ENCODE measurements at regions not wholly inside any gene's neighbourhood (a gene's known extent, or its start where the extent isn't known, plus 50 kb on each side); places are given as distances from the start of the nearest gene placed in this dataset.
A peak's percentile ranks its signal among the peaks of the same experiment; 100 is the strongest.

DNA sequence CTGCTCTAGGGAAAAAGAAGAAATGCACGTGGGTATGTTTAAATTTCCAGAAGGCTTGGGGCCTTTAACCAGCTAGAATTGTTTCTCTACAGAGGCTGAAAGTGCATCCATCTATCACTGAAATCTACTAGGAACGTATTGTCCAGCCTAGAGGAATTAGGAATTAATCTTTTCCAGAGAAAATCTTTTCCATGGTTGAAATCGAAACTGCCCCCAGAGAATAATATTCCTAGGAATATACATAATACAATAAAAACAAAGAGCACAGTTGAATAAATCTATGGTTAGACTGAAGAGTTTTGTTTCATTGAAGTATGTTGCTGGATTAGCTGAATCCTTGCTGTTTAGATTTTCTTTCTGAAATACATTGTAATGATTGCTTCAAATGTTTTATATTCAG is 378.5 kb downstream of the PLK2 start:
- DNase-seq, result no peak
- TF ChIP-seq POLR2A (IDR thresholded peaks at IDR 0.05; ENCODE audit: low read length) (no peak), GATA1 (IDR thresholded peaks at IDR 0.05; ENCODE audit: low read depth, low read length) (no peak)

DNA sequence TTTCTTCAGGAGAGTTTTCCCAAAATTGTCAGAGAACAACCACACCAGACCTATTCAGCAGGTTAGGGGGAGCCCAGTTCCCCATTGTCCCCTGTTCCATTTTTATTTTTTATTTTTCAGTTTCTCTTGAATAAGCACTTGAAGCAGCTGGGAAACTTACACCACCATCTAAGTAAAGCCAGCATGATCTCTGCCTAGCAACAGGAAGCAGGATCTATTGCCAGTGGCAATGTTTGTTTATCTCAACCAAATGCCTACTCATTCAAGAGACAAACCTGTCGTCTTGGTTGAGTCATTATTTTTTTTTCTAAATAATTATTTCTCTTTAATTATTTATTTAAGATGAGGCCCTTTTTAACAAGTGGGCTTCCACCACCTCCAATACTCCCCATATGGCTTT is 379.3 kb downstream of the PLK2 start:
- no peak for DNase-seq
- TF ChIP-seq GATA1 (IDR thresholded peaks at IDR 0.05; ENCODE audit: low read depth, low read length) (no peak), POLR2A (IDR thresholded peaks at IDR 0.05; ENCODE audit: low read length) (no peak)

DNA sequence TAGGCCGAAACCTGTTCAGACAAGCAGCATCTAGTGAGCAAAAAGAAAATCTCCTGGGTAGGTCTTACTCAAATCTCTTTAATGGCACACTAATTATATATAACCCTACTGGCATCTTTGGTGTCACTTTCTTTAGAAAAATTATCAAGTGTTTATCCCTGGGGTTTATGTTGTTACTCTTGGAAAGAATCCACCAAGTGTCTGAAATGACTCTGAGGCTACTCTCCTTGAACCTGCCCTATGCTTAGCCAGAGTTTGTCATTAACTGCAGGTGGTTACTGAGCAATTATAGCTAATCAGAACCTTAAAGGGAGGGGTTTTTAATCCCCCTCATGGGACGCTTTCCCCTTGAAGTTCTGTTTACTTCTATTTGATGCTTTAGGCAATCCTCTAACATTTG is 381.9 kb downstream of the PLK2 start:
- TF ChIP-seq POLR2A (IDR thresholded peaks at IDR 0.05; ENCODE audit: low read length) (no peak), GATA1 (IDR thresholded peaks at IDR 0.05; ENCODE audit: low read depth, low read length) (no peak)
- DNase-seq, result no peak

DNA sequence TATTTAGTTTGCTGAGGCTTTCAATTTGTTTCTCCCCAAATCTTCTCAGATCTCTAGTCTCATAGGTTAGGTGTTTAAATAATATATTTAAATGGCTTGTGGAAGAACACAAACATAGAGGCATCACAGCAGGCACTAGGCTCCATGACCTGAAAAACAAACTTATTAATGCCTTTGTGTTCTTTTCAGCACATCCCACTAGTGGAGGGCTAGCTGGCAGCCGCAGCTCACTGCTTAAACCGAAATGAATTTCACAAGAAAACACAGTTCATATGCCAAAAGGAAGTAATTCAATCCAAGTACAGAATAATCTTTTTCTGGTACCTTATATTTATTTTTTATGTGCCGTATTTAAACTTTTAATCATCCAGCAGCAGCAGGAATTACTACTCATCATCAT is 382.5 kb downstream of the PLK2 start:
- DNase-seq, result no peak
- TF ChIP-seq POLR2A (IDR thresholded peaks at IDR 0.05; ENCODE audit: low read length), result no peak
- TF ChIP-seq GATA1 (IDR thresholded peaks at IDR 0.05; ENCODE audit: low read depth, low read length), result no peak

DNA sequence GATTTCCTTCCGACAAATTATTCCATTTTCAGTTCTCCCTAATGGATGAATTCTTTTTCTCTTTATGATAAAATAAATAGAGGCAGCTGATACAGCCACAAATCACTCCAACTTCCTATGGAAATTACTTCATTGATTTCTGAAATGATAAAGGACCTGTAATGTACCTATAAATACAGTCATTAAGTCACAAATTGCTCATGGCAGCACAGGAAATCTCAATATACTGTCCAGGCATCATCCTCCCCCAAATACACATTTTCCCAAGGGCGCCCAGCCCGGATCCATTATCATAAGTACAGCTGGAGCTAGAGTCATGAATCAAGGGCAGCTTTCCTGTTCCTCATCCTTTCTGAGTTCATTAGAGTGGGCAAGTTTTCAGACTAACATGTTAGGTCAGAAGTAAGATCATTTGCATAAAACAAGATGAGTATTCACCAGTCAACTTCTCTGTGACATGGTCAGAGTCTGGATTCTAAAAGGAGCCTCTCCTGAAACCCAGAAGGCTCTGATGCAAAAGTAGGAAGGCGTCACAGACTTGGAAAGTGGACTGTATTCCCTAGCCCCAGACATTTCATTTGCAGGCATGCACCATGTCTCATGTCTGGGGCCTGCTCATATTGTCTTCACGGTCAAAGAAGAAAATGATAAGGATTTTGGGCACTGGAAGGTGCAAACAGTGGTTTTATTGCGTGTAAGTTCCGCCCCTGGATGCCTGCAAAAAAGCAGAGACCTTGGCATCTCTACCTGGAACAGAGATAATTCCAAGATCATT is 383.2 kb downstream of the PLK2 start:
- no peak for DNase-seq
- TF ChIP-seq POLR2A (IDR thresholded peaks at IDR 0.05; ENCODE audit: low read length), result no peak

DNA sequence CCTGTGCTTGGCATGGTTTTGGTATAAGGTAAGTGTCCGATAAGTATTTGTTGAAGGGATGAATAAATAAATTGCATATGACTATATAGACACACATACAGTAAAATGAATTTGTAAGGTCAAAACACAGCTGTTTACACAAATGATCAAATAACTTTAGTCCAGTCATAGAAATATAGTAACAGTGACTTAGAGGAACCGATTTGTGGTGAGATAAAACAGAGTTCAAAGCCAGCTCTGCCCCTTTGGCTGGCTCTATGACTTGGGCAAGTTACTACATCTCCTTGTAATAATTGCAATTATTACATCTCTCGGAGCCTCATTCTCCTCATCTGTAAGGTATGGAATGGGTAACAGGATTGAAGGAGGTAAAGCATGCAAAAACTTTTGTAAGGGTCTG is 384.0 kb downstream of the PLK2 start:
- no peak for TF ChIP-seq POLR2A (IDR thresholded peaks at IDR 0.05; ENCODE audit: low read length)
- TF ChIP-seq GATA1 (IDR thresholded peaks at IDR 0.05; ENCODE audit: low read depth, low read length), result no peak
- DNase-seq, result no peak

DNA sequence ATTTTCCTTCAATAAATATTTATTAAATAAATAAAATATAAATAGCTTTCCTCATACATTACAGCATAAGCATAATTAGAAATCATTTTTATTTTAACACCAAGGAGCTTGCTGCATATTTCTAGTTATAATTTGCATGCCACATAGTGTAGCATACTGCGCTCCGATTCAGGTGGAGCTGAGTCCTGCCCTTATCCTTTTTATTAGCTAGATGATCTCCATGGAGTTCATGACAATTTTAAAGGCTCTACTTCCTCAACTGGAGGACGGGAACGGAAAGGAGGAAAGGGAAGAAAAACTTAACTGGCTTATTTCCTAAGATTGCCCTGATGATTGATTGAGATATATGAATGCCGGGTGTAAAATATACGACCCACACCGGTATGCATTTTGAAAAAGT is 385.2 kb downstream of the PLK2 start:
- no peak for TF ChIP-seq GATA1 (IDR thresholded peaks at IDR 0.05; ENCODE audit: low read depth, low read length)
- no peak for TF ChIP-seq POLR2A (IDR thresholded peaks at IDR 0.05; ENCODE audit: low read length)
- DNase-seq, result no peak

DNA sequence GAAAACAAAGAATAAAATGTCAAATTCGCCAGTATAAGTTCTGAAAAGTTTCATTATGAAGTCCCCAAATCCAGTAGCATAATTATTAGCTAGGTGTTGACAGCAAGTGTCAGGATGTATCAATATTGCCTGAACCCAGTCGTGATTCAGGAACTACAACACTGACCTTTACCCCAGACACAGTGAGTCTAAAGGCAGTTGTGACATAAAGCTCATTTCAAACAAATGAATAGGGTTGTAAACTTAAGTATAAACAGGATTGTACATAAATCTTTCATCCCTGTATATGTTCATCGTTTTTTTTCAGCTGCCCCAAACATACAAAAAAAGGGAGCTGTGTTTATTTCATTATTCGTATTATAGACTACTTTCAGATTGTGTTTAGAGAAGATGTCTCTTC is 385.7 kb downstream of the PLK2 start:
- DNase-seq, result no peak
- no peak for TF ChIP-seq GATA1 (IDR thresholded peaks at IDR 0.05; ENCODE audit: low read depth, low read length)
- no peak for TF ChIP-seq POLR2A (IDR thresholded peaks at IDR 0.05; ENCODE audit: low read length)

DNA sequence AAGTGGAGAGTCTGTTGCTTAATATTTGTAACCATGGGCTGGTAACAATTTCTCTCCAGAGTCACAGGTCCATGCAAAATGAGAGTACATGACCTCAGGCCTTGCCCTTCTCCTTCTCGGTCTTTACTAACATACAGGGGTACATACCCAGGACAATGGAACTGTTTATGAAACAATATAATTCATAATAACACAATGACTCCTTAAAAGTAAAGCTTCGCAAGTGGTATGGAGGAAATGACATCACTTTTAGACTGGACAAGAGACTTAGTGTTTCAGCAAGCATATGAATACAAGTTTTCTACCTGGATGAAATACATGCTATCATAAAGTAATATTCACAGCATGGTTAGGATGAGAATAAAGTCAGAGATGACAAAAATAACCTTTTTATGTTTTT is 386.6 kb downstream of the PLK2 start:
- TF ChIP-seq GATA1 (IDR thresholded peaks at IDR 0.05; ENCODE audit: low read depth, low read length) (no peak), POLR2A (IDR thresholded peaks at IDR 0.05; ENCODE audit: low read length) (no peak)
- DNase-seq, result no peak

DNA sequence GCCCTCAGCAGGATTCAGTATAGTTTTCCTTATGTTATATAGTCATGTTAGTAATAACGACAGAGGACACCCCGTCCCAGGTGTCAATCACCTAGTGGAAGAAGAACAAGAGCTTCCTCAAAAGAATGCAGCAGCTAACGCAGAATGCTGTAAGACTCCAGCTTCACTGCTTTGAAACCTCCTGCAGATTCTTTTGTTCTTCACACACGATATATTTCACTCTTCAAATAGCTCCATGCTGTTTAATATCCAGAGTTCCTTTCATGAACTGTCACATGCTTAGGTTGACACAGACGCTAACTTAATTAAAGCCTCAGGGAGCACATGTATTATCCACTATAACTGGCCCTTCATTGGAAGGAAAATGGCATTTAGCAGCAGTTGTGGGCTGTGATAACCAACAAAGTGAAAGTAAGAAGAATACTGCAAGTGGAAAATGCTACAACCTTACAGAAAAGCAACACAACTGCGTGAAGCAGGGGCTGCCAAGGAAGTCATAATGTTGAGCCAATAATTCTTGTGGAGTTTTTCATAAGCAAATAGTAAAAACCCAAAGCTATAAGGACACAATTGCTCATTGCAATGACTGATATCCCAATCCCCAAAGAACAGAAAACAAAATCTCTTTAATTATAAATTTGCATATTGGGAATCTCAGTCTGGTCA is 387.5 kb downstream of the PLK2 start:
- no peak for DNase-seq
- TF ChIP-seq GATA1 (IDR thresholded peaks at IDR 0.05; ENCODE audit: low read depth, low read length), result no peak
- no peak for TF ChIP-seq POLR2A (IDR thresholded peaks at IDR 0.05; ENCODE audit: low read length)

DNA sequence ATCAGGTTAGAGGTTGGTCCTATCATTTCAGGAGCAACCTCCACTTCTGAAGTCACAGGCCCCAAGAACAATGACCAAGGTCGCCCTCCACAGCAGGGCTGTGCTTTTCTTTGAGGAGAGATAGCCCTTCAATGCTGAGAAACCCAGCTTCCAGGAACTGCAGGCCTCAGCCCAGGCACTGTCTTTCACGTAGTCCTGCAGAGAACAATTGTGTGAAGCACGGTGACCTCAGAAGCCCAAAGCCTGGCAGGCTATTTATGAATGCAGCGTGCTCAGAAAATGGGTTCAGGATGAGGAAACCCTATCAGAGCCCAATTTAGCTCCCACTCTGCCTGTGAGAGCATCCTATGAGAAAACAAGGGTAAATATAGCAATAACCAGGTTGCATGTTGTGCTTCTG is 388.3 kb downstream of the PLK2 start:
- DNase-seq, result peak in 1 of 2 experiments; percentile 15
- TF ChIP-seq POLR2A (IDR thresholded peaks at IDR 0.05; ENCODE audit: low read length) (no peak), GATA1 (IDR thresholded peaks at IDR 0.05; ENCODE audit: low read depth, low read length) (no peak)

DNA sequence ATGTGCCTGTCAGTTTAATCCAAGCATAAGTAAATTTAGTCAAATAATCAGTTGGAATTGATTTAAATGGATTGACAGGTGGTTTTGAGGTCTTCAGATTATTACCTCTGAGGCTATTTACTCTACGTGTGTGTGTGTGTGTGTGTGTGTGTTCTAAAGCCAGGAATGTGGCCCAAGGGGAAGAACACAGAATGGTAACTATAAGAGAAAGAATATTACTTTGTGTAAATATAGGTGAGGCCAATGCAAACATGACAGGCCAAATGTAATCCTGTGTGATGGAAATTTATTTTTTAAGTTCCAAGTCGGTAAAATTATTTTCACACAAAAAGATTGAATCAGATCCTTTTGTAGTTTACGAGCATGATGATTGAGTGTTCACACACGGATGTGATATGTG is 390.0 kb downstream of the PLK2 start:
- DNase-seq, result no peak
- TF ChIP-seq GATA1 (IDR thresholded peaks at IDR 0.05; ENCODE audit: low read depth, low read length), result no peak
- no peak for TF ChIP-seq POLR2A (IDR thresholded peaks at IDR 0.05; ENCODE audit: low read length)

DNA sequence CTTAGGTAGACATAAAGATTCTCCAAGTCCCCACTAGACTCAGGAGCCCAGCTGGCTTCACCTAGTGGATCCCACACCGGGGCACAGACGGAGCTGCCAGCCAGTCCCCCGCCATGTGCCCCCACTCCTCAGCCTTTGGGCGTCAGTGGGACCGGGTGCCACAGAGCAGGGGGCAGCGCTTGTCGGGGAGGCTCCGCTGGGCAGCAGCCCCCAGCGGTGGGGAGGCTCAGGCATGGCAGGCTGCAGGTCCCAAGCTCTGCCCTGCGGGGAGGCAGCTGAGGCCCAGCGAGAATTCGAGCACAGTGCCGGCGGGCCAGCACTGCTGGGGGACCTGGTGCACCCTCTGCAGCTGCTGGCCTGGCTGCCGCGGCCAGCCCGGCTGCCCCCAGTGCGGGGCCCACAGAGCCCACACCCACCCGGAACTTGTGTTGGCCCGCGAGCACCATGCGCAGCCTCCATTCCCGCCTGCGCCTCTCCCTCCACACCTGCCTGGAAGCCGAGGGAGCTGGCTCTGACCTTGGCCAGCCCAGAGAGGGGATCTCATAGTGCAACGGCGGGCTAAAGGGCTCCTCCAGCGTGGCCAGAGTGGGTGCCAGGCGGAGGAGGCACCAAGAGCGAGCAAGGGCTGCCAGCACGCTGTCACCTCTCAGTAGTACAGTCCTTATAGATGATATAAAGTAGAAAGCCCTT is 390.7 kb downstream of the PLK2 start:
- DNase-seq, result no peak
- TF ChIP-seq POLR2A (IDR thresholded peaks at IDR 0.05; ENCODE audit: low read length) (no peak), GATA1 (IDR thresholded peaks at IDR 0.05; ENCODE audit: low read depth, low read length) (no peak)

DNA sequence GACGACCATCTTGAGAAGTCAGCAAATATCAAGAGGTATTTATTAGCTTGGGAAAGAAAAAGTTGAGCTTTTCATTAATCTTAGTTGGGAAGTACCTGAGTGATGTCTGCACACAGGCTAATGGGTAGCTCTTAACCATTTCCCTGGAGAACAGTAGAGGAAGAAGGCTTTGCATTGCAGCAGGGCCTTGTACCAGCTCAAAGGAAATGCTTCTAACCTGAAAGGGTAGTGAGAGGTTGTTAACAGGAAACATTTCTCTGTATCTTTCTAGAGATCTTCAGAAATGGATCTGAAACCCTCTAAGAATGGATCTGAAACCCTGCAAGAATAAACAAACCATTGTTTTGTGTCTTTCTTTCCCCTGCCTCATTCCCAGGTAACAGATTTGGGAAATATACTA is 393.3 kb downstream of the PLK2 start:
- TF ChIP-seq GATA1 (IDR thresholded peaks at IDR 0.05; ENCODE audit: low read depth, low read length) (no peak), POLR2A (IDR thresholded peaks at IDR 0.05; ENCODE audit: low read length) (no peak)
- no peak for DNase-seq

DNA sequence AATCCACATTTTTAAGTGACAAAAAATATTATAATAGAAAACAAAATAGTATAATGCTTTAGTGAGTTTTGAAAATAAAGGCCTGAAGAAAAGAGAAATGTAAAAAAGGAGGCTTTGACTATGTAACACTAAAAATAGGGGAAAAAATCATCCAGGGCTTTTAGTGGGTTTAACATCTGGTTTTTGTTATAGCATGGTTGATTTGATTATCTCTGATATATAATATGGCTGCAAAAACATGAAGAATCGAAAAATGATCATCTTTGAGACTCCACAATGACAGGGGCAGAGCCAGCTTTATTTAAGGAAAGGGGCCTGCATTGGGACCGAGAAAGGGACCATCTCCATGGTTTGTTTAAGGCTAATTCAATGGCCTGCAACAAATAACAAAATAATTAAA is 393.8 kb downstream of the PLK2 start:
- no peak for TF ChIP-seq GATA1 (IDR thresholded peaks at IDR 0.05; ENCODE audit: low read depth, low read length)
- no peak for TF ChIP-seq POLR2A (IDR thresholded peaks at IDR 0.05; ENCODE audit: low read length)
- no peak for DNase-seq
